ENCODE measurements at regions not wholly inside any gene's neighbourhood (a gene's known extent, or its start where the extent isn't known, plus 50 kb on each side); places are given as distances from the start of the nearest gene placed in this dataset.
A peak's percentile ranks its signal among the peaks of the same experiment; 100 is the strongest.
"Not testable (repeated sequence)": the region's sequence is repeated elsewhere in the genome, so short reads cannot be mapped to it uniquely, and the experiment has no call there.

DNA sequence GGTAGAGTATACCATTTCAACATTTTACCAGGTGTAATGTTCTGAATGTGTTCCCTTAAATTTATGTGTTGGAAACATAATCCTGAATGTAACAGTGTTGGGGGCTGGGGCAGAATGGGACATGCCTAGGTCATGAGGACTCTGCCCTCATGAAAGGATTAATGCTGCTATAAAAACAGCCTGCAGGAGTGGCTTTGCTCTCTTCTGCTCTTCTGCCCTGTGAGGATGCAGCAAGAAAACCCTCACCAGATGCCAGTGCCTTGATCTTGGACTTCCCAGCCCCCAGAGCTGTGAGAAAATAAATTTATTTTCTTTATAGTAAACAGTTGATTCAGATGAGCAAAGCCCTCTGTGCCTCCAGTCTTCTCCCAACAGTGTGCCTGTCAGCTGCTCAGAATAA, 326.0 kb upstream of the ONECUT1 start:
- DNase-seq = no peak

DNA sequence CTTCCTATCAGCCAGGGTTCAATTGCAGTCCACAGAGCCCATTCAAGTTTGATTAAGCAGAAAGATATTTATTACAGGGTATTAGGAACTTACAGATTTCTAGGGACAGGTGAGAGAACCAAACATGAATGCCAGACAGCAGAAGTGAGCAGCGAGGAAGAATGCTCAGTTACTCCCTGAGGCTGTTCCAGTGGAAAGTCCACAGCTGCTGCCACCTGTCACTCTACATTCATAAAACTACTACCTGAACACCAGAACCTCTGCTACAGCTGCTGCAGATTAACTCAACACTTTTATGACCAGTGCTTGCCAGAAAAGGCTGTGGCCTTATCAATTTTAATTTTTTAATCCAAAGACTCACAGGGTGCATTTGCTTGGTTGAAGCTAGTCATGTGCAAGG, 325.4 kb upstream of the ONECUT1 start:
- DNase-seq = no peak

DNA sequence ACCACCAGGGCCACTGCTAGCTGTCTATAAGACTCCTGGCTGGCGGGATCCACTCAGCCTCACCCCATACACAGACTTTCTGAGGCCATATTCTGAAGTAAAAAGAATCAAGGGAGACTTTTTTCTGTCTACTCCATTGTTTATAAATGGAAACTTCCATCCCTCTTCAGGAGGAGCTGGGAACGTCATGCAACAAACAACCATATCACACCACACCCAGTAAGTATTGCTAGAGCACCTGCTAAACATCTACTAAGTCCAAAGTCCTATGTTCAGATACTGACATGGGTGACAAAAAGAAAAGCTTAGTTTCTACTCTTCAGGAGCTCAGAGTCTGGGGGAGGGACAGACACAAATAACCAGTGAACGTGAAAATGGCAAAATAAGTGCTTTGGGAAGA, 324.8 kb upstream of the ONECUT1 start:
- no peak for DNase-seq

DNA sequence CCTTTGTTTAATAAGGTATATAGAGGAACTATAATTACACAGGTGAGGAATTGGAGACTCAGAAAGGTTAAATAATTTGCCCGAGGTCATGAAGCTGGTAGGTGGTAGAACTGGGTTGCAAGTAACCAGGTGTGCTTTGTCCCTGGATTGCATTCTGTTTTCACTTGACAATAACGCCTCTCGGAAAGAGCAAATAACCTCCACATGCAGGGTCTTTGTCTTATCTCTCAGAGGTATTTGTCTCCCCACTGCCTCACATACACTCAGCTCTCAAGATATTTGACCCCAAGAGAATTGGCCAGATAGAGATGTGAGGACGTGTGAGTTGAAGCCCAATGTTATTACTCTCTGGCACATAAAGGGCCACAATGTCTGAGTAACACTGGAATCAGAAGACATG, 320.9 kb upstream of the ONECUT1 start:
- DNase-seq = no peak

DNA sequence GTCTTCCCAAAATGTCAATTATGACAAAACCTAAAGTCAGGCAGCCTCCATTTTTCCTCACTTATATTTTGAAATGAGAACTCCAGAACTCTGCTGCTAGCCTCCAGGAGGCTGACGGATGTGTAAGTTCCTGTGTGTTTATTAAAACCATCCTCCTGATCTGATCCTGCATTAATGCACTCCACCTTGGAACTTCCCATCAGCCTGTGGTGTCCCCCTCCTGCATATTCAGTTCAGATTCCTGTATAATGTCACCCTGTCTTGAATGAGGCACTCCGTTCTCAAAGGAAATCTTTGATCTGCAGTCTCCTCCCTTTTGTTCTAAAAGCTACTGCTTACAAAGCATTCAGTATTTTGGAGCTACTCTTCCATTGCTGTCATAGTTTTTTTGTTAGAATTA, 318.2 kb upstream of the ONECUT1 start:
- DNase-seq = no peak

DNA sequence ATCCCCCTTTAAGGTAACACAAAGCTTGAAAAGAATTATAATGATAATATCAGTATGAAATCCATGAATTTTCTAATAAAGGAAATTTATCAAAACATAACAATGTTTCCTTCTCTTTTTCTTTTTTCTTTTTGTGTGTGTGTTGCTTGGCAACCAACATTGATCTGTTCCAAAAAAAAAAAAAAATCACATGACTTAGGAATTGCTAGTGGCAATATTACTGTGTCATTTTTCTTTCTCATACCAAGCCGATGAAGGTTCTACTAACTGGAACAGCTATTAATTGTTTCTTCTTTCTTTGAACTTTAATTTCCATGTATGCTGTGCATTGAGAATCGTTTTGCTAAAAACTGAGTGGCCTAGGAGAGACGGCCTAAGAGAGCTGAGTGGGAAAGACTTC, 317.7 kb upstream of the ONECUT1 start:
- DNase-seq = no peak

DNA sequence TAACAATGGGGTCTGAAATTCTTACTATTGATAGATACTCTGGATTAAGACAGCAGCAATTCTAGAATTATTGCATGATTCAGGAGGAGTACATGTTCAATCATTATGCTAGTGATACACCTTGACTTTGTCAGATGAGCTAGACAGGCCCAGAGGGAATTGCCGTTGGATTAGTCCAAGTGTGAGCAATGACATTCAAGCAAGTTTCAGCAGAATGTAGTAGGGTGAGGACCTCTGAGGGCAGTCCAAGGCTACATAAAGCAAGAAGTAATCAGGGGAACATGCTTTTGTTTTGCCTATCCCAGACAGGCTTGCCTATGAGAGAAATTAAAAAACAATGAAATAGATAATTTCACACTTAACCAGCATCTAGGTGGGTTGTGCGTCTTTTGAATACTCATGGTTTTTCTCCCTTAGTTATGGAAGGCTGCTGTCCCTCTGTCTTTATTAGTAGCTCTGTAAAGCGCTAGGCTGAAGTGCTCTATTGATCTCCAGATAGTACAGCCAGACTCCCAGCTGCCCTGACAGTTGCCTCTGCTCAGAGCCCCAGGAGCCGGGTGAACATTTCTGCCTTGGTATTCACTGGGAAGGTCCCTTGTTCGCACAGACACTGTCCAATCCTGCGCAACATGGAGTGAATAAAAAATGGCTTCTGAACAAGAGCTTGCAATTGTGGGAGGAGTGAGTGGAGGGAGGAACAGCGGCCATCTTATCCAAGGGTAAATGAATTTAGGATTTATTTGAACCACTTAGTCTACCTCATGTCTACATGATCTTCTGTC, 316.6 kb upstream of the ONECUT1 start:
- DNase-seq = no peak

DNA sequence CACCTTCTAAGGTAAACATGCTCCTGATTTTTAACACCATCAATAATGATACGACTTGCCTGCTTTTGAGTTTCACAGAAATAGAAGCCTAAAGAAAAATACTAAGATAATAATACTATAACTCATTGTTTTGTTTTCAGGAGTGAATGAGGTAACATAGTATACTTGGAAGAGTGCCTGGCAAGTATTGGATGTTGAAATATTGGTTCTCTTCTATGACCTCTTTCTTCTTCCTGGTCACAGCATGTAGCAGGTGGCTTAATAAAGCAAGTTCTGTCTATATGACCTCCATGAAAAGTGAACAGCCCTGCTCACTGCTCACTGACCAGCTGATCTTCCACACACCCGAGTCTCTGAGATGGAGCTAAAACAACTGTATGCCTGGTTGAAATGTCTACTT, 312.3 kb upstream of the ONECUT1 start:
- no peak for DNase-seq

DNA sequence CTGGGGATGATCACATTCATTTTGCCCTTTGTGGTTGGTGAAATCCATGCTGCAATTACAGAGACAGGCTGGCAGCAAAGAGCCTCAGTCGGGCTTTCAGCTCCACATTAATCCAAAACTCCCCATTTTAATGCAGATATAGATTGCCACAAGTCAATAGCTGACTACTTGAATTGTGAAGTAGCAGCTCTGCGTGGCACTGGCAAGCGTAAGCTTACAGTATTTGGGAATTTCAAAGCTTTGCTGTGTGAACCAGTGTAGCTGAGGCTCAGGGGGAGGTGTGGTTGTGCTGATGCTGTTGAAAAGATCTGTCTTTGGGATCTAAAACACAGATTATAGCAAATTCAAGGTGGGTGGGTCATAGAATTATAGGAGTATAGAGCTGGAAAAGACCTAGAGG, 290.3 kb upstream of the ONECUT1 start:
- no peak for DNase-seq

DNA sequence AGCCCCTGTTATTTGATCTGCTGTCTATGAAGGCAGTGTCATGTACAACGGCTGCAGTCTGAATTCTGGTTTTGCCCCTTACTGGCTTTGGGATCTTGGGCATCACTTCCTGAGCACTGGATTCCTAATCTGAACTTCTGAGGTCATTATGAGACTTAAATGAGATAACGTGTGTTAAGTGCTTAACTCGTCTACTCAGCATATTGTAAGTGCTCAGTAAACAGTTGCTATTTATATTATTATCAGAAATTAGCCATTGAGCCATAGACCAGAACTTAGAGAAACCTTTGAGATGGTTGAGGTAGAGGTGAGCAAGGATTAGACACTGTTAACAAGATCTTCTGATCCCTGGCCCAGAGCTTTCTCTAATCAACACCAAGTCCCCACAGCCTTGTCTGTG, 284.1 kb upstream of the ONECUT1 start:
- DNase-seq = no peak

DNA sequence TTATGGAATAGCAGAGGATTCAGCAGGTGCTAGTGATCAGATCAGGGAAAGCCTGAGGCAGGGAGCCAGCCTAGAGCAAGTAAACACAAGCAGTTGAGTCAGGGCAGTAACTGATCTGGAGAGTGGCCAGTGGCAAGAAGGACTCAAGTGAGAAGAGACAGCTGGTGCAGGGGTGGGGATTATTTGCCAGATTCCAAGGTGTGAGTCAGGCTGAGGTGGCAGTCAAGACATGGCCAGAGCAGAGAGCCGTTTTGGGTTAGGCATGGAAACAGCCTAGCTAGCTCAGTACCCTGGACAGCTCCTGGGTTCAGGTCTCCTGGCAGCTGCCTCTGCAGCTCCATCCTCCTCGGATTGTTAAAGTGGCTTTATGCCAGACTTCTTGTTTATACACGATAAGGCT, 281.9 kb upstream of the ONECUT1 start:
- DNase-seq = peak; percentile 14

DNA sequence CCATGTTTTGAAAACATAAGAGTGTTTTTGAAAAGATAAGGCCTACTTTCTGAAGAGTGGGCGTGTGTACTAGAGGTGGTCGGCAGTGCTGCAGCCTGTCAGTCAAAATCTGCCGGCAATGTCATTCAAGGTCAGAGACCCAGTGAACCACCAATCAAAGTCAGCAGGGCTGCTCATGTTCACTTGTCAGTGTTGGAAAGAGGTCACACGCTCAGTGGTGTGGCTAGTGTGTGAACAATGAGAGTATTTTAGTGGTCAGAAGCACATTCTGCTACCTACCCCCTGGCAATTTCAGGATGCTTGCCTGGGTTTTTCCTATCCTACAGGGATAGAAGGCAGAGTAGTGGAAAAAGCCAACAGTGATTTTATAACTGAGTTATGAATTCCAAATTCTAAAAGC, 278.5 kb upstream of the ONECUT1 start:
- no peak for DNase-seq

DNA sequence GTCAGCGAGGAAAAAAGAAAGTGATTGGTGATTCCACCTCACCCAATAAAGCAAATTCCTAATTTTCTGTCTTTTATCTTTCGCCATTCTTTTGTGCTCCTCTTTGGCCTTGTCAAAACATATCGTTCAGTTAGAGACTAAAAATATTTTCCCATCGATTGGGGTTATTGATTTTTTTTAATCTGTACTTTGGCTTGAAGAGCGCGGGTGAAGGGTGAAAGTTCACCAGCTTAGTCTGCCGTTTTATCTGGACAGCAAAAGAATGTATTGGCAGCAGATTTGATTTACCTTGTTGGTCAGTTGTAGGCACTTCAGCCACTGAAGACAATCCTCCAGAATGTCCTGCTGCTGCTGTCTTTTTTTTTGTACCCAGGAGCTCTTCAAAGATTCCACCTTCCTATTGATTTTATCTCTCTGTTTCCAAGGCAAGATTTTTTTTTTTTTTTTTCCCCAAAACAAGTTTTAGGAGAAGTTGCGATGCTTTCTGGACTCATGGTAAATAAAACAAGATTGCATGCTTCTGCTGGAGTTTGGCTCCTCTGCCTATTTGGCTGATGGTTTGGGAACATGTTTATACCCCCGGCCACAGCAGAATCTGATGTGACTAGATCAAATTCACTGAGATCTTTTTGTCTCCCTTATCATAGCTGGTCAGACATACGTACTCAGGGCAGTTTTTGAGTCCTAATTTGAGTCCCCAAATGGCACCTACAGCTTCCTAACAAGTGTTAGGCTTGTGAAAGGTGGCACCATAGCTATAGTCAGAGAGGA, 269.3 kb upstream of the ONECUT1 start:
- DNase-seq = no peak

DNA sequence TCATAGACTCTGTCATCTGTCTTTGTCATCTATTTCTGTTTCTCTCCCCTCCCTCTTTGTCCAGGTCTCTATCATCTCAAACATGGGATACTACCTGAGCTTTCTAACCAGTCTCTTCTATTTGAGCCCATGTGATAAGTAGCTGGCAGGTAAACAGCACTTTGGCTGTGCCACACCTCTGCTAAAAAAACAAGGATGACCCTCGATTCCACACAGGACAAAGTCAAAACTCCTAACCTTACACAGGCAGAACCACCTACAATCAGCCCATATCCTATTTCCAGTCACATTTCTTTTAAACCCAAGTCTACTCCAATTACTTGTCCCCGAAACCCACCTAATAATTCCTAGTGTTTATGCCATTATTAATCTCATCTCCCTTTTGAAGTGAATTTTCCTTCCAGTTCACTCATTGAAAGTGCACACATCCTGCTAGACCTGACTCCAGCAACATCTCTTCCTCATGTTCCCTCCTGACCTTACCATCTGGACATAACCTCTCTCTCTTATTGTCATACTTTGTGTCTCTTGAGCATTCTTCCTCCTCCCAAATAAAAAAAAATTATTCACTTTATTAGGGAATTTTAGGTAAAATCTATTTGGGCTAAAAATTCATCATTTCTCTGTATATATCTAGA, 256.1 kb upstream of the ONECUT1 start:
- DNase-seq = no peak

DNA sequence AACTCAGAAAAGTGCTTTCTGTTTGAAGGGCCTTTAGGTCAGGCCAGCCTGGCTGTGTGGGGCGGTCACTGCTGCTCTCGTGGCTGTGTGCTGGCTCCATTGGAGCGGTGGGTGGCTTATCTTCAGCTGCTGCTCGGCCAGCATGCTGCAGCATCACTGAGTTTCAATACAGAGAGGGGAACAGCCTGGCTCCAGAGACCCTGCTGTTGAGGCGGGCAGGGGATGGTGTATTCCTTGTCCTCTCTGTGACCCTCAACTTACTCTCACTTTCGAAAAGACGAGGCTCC, 248.5 kb upstream of the ONECUT1 start:
- DNase-seq = no peak

DNA sequence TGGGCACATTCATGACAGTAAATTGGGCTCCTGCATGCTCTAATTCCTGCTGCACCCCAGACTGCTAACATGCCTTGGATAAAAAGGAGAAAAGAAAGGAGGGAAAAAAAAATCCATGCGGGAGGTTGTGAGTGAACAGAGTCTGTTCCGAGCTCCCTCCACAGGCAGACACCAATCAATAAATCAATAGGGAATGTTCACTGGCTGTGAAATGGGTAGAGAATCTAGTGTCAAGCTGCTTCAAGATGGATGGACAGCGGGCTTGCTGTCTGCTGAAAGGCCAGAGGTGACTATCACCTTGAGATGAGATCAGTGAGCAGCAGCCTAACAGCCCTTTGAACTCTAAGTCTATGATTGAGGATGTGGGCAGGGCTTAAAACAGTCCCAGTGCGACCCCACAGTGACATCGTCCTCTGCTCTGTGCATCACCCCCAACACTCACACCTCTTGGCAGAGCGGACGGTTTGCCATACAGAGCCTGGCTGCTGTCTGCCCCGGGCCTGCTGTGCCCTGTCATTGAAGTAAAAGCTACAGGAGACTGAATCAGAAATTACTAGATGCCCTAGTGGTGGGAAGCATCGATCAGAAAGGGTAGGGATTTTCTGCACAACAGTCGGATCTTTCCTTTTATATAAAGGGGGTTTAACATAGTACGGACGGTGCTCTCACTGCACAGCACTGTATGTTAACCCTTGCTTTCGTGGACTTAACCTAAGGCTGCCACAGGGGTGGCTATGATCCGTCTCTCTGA, 247.9 kb upstream of the ONECUT1 start:
- DNase-seq = no peak

DNA sequence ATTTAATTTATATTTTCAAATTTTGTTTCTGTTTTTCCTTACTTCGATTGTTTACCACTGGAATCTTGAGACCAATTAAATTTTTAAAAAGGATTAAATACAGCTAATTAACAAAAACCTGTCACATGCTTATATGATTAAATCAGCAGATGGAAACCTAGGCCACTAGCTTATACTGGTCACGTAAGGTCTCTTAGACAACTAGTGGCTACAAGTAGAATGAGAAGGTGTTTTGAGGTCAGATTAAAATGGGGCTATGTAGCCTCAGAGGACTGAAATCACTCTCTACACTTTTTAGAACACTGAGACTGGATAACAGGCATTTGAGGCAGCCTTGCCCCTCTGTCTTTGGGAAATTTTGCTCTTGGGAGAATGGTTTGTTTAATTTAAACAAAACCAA, 246.5 kb upstream of the ONECUT1 start:
- DNase-seq = no peak

DNA sequence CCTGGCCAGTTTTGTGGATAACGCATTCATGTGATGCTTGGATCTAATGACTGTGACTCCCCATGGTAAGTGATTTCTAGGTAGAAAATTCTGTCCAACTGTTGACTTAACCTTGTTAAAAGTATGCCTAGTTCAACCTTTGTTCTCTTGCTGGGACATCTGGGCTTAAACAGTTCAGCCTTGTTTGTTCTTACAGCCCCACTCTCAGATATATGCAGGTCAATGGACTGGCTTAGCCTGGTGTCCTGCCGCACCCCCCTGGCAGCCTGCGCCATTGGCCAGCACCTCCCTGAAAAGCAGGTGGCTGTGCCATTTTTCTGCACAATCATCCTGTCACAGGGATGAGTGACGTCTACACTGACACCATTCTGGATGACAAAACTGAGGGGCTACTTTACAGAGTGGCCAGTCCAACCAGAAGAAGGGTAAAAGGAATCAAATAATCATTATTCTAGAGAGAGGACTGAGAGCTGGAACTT, 244.7 kb upstream of the ONECUT1 start:
- no peak for DNase-seq

DNA sequence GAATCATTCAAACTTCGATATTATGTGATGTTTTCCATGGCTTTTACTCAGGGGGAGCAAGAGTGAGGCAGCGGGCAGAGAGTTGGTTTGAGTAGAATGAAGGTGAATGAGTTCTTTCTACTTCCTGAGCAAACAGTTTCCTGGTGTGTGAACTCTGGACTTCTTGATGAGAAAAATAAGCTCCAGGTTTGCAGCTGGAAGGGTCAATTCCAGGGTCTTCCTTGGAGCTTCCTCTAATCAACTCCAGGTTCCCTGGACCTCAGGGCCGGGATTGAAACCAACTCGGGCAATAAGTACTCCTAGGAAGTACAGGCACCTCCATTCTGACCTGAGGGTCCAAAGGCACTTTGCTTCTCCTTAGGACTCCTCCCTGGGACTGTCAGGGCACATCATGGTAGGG, 243.6 kb upstream of the ONECUT1 start:
- DNase-seq = no peak

DNA sequence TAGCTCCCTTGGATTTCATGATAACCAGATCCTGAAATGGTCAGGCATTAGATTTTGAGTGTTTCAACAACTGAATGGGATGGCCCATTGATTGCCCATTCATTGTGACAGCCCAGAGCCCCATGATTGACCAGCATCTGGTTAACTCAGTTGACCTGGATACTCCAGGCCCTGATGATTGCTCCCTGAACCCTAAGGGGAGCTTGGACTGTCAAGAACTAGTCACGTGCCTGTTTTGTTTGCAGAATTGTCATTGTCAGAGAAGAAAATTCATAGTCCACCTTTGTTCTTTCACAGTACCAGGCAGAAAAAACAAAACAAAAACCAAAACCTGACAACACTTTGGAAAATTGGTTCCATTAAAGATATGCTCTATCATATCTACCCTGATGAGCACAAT, 241.3 kb upstream of the ONECUT1 start:
- no peak for DNase-seq

DNA sequence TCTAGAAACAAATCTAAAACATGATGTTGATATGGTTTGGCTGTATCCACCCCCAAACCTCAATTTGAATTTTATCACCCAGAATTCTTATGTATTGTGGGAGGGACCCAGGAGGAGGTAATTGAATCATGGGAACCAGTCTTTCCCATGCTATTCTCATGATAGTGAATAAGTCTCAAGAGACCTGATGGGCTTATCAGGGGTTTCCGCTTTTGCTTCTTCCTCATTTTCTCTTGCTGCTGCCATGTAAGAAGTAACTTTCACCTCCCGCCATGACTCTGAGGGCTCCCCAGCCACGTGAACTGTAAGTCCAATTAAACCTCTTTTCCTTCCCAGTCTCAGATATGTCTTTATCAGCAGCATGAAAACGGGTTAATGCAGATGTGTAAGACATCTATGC, 232.7 kb upstream of the ONECUT1 start:
- no peak for DNase-seq

DNA sequence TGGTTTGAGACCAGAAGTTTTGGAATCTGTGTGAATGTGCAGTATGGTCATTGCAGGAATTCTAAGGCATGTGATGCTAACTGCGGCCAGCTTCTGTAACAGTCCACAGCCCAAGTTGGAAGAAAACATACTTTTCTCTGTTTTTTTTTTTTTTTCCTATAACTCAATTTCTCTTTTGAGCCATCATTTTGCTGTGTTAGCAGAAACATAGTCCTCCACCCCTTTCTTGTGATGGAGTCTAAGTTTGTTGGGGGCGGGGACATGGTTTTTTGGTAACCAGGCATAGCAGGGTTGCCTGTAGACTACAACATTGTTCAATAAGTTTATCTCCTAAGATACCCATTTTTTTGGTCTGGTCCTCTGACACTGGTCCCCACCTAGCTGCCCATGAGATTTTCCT, 223.2 kb upstream of the ONECUT1 start:
- DNase-seq = no peak

DNA sequence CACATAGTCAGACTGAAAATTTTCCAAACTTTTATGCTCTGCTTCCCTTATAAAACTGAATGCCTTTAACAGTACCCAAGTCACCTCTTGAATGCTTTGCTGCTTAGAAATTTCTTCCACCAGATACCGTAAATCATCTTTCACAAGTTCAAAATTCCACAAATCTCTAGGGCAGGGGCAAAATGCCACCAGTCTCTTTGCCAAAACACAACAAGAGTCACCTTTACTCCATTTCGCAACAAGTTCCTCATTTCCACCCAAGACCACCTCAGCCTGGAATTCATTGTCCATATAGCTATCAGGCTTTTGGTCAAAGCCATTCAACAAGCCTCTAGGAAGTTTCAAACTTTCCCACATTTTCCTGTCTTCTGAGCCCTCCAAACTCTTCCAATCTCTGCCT, 221.6 kb upstream of the ONECUT1 start:
- DNase-seq = not testable (repeated sequence)

DNA sequence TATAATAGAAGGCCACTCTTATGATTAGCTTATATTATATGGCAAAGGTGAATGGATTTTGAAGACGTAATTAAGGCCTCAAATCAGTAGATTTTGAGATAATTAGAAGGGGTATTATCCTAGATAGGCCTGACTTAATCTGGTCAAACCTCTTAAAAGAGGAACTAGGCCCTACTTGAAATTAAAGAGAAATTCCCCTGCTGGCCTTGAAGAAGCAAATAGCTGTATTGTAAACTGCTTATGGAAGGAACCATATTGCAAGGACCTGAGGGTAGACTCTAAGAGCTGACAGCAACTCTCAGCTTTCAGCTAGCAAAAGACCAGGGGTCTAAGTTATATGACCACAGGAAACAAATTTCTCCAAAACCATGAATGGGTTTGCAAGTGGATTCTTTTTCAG, 219.0 kb upstream of the ONECUT1 start:
- DNase-seq = no peak

Measured in GDM1 (cell line).